RWPE2 (cell line): ENCODE measurements at regions not wholly inside any gene's neighbourhood (a gene's known extent, or its start where the extent isn't known, plus 50 kb on each side); places are given as distances from the start of the nearest gene placed in this dataset.

ENCODE experiments used
- ATAC-seq: fragments of 200-7000 bp; cut with Tn5 transposase; 3 replicates; pipeline ENCODE4 v1.9.1; 2021; ENCODE audit warnings: low read depth
- DNase-seq: peaks from one replicate; pipeline ENCODE4 v3.0.0-alpha.2; 2020; ENCODE audit warnings: low spot score
- H3K27ac ChIP-seq: fragments of 450-650 bp; 2 replicates; pipeline ENCODE4 v1.5.1; 2017; ENCODE audit warnings: mild to moderate bottlenecking; ENCODE audit not compliant: poor library complexity, severe bottlenecking
- H3K27me3 ChIP-seq: fragments of 250-450 bp; sonication (Bioruptor Pico); 2 replicates; pipeline ENCODE4 v1.5.1; 2021; ENCODE audit warnings: mild to moderate bottlenecking, moderate library complexity; ENCODE audit not compliant: insufficient read depth, poor library complexity, severe bottlenecking
- H3K36me3 ChIP-seq: fragments of 250-450 bp; sonication (Bioruptor Pico); 2 replicates; pipeline ENCODE4 v1.5.1; 2020; ENCODE audit warnings: low read depth, mild to moderate bottlenecking, moderate library complexity
- H3K4me1 ChIP-seq: fragments of 250-450 bp; sonication (Bioruptor Pico); 2 replicates; pipeline ENCODE4 v1.5.1; 2021; ENCODE audit warnings: mild to moderate bottlenecking, moderate library complexity; ENCODE audit not compliant: insufficient read depth, poor library complexity, severe bottlenecking
- H3K4me3 ChIP-seq: fragments of 250-450 bp; sonication (Bioruptor Pico); 2 replicates; pipeline ENCODE4 v1.5.1; 2021; ENCODE audit warnings: mild to moderate bottlenecking, moderate library complexity; ENCODE audit not compliant: severe bottlenecking
- H3K9me3 ChIP-seq: fragments of 250-450 bp; sonication (Bioruptor Pico); 2 replicates; pipeline ENCODE4 v1.5.1; 2021; ENCODE audit warnings: mild to moderate bottlenecking, moderate library complexity; ENCODE audit not compliant: severe bottlenecking
- TF ChIP-seq, protein P1 (sequence below): fragments of 450-650 bp; IDR thresholded peaks from one replicate; pipeline ENCODE4 v1.5.1; 2017; ENCODE audit warnings: mild to moderate bottlenecking, moderate library complexity; ENCODE audit not compliant: poor library complexity, severe bottlenecking

DNA sequence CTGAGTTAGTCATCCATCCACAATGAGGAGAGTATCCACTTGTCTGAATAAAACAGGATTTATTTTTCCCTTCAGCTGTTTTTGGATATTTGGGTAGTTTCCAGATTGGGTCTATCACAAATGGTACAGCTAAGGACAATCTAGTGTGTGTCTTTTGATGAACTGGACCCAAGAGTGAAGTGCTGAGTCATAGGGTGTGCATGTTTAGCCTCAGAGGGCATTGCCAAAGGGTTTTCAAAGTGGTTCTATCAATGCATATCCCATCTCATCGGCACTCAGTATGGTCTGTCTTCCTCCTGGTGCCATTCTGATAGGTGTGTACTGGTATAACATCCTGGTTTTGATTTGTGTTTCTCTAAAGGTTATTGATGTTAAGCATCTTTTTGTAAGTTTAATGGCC, 62.3 kb downstream of the GSX1 start:
- Histone ChIP-seq H3K4me3 (no peak overlapping the region), H3K4me1 (no peaks in the 10 kb centered on the region), H3K27me3 (peaks cover 16% of the 10 kb centered on the region), H3K27ac (no peak overlapping the region), H3K36me3 (no peaks in the 10 kb centered on the region), H3K9me3 (no peaks in the 10 kb centered on the region)
- TF ChIP-seq, protein P1, sequence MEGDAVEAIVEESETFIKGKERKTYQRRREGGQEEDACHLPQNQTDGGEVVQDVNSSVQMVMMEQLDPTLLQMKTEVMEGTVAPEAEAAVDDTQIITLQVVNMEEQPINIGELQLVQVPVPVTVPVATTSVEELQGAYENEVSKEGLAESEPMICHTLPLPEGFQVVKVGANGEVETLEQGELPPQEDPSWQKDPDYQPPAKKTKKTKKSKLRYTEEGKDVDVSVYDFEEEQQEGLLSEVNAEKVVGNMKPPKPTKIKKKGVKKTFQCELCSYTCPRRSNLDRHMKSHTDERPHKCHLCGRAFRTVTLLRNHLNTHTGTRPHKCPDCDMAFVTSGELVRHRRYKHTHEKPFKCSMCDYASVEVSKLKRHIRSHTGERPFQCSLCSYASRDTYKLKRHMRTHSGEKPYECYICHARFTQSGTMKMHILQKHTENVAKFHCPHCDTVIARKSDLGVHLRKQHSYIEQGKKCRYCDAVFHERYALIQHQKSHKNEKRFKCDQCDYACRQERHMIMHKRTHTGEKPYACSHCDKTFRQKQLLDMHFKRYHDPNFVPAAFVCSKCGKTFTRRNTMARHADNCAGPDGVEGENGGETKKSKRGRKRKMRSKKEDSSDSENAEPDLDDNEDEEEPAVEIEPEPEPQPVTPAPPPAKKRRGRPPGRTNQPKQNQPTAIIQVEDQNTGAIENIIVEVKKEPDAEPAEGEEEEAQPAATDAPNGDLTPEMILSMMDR, result no peak
- DNase-seq, result no peak
- no peak for ATAC-seq

GRCh38 chr13:27855381-27855780, 63.1 kb downstream of the GSX1 start:
- no peak overlapping the region for H3K4me3 ChIP-seq
- no peaks in the 10 kb centered on the region for H3K4me1 ChIP-seq
- H3K27me3 ChIP-seq, result peaks cover 14% of the 10 kb centered on the region
- DNase-seq (no peak), ATAC-seq (no peak)
- TF ChIP-seq, protein P1, result no peak
- H3K36me3 ChIP-seq, result no peaks in the 10 kb centered on the region
- H3K9me3 ChIP-seq, result no peaks in the 10 kb centered on the region
- H3K27ac ChIP-seq, result no peak overlapping the region

- peaks cover 14% of the 10 kb centered on the region for H3K27me3 ChIP-seq
- ATAC-seq, result no peak
Observed at GRCh38 chr13:27857282-27857681, 62.5 kb upstream of the PDX1 start.

GRCh38 chr13:27858046-27858445, 61.8 kb upstream of the PDX1 start:
- Histone ChIP-seq H3K9me3 (no peaks in the 10 kb centered on the region), H3K27me3 (peaks cover 8% of the 10 kb centered on the region), H3K4me3 (no peak overlapping the region), H3K4me1 (no peaks in the 10 kb centered on the region), H3K27ac (no peak overlapping the region), H3K36me3 (no peaks in the 10 kb centered on the region)
- no peak for ATAC-seq
- no peak for DNase-seq
- TF ChIP-seq, protein P1, result no peak

More at GRCh38 chr13:27857282-27857681, 62.5 kb upstream of the PDX1 start:
- Histone ChIP-seq H3K36me3 (no peaks in the 10 kb centered on the region), H3K27ac (no peak overlapping the region), H3K4me1 (no peaks in the 10 kb centered on the region), H3K4me3 (no peak overlapping the region), H3K9me3 (no peaks in the 10 kb centered on the region)
- TF ChIP-seq, protein P1, result no peak
- no peak for DNase-seq

- ATAC-seq (no peak), DNase-seq (no peak)
- H3K4me3 ChIP-seq, result no peak overlapping the region
- H3K27me3 ChIP-seq, result peaks cover 10% of the 10 kb centered on the region
- H3K9me3 ChIP-seq, result no peaks in the 10 kb centered on the region
- H3K4me1 ChIP-seq, result no peaks in the 10 kb centered on the region
- no peaks in the 10 kb centered on the region for H3K36me3 ChIP-seq
- no peak overlapping the region for H3K27ac ChIP-seq
- TF ChIP-seq, protein P1, result no peak
Observed at GRCh38 chr13:27860743-27861142, 59.1 kb upstream of the PDX1 start.
